NCI-H2227 (cell line): ENCODE measurements at regions not wholly inside any gene's neighbourhood (a gene's known extent, or its start where the extent isn't known, plus 50 kb on each side); places are given as distances from the start of the nearest gene placed in this dataset.

Source experiments
- DNase-seq: peaks from one replicate; lab custom pipeline; 2025; ENCODE audit not compliant: unreplicated experiment; lab: John Stamatoyannopoulos, UW

- no peak for DNase-seq
Measured at GRCh38 chr2:37588316-37588777, 83.1 kb downstream of the CDC42EP3 start.

GRCh38 chr2:37589298-37589697 is 82.1 kb downstream of the CDC42EP3 start:
- DNase-seq, result no peak

GRCh38 chr2:37590119-37590571 is 81.3 kb downstream of the CDC42EP3 start:
- DNase-seq, result no peak
